Prostate gland (tissue), 2 donors: ENCODE measurements at regions not wholly inside any gene's neighbourhood (a gene's known extent, or its start where the extent isn't known, plus 50 kb on each side); places are given as distances from the start of the nearest gene placed in this dataset.

Source experiments
- DNase-seq: peaks from one replicate; pipeline ENCODE4 v3.0.0-alpha.2; 2019; ENCODE audit warnings: low spot score
- H3K27ac ChIP-seq, 2 donors: fragments of 200-600 bp; sonication (generic); 2 replicates each; pipeline ENCODE4 v1.5.1; 2017 to 2019
- H3K27me3 ChIP-seq: fragments of 200-600 bp; sonication (generic); replicated peaks from 2 replicates; pipeline ENCODE4 v1.5.1; 2019; ENCODE audit not compliant: insufficient read depth
- H3K36me3 ChIP-seq, 2 donors: fragments of 200-600 bp; sonication (generic); 1 replicate in 1 of 2; 2 replicates in 1 of 2; pipeline versions ENCODE4 v1.5.1 to v1.8.1; 2017 to 2019
- H3K4me1 ChIP-seq: fragments of 200-600 bp; sonication (generic); replicated peaks from 2 replicates; pipeline ENCODE4 v1.5.1; 2019
- H3K4me3 ChIP-seq, 2 donors: fragments of 200-600 bp; sonication (generic); 2 replicates each; pipeline ENCODE4 v1.5.1; 2017 to 2019
- H3K9me3 ChIP-seq: fragments of 200-600 bp; sonication (generic); 2 replicates; pipeline ENCODE4 v1.5.1; 2017
- POLR2A ChIP-seq: fragments of 450-650 bp; IDR thresholded peaks from one replicate; pipeline ENCODE4 v1.6.1; 2016; ENCODE audit warnings: antibody characterized with exemption, mild to moderate bottlenecking
- POLR2AphosphoS5 ChIP-seq: sonication (generic); formaldehyde crosslinking; IDR thresholded peaks from one replicate; pipeline ENCODE4 v1.6.1; 2017; ENCODE audit warnings: antibody characterized with exemption
- WGBS: methylation state at CpG from one replicate; pipeline ENCODE4 v1.1.5; 2018; 5-methylcytosine and 5-hydroxymethylcytosine counted together
- intact Hi-C: fragments of 100-400 bp; cut with DNase I; formaldehyde crosslinking; loops from one replicate; pipeline ENCODE4 v1.14.2; 2022
- TF ChIP-seq, protein P1 (sequence below), 4 experiments: fragments of 200-600 bp in 2 of 4; fragments of 450-650 bp in 2 of 4; sonication (generic) in 2 of 4; IDR thresholded peaks; 1 replicate in 3 of 4; 2 replicates in 1 of 4; pipeline ENCODE4 v1.5.1; 2016 to 2019; ENCODE audit warnings: antibody characterized with exemption in 4 of 4, mild to moderate bottlenecking in 2 of 4, moderate library complexity in 2 of 4

DNA sequence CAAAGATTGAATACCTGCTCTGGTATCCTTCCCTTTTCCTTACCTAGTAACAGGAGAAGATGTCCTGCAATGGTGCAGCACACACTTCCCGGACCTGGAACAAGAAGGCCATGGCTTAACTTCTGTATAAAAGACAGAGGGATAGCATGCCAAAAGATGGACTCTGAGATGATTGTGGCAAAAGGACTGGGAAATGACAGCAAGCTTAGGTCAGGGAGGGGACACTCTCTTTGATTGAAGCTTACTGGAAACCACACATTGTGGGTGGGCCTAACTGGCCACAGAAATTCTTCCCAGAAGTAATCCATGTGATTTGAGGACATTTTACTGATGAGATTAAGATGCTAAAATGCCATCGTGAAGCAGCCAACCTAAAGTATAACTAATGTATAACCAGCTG, 71.0 kb upstream of the OTUD4 start:
- TF ChIP-seq POLR2A: no peak
- TF ChIP-seq, protein P1, sequence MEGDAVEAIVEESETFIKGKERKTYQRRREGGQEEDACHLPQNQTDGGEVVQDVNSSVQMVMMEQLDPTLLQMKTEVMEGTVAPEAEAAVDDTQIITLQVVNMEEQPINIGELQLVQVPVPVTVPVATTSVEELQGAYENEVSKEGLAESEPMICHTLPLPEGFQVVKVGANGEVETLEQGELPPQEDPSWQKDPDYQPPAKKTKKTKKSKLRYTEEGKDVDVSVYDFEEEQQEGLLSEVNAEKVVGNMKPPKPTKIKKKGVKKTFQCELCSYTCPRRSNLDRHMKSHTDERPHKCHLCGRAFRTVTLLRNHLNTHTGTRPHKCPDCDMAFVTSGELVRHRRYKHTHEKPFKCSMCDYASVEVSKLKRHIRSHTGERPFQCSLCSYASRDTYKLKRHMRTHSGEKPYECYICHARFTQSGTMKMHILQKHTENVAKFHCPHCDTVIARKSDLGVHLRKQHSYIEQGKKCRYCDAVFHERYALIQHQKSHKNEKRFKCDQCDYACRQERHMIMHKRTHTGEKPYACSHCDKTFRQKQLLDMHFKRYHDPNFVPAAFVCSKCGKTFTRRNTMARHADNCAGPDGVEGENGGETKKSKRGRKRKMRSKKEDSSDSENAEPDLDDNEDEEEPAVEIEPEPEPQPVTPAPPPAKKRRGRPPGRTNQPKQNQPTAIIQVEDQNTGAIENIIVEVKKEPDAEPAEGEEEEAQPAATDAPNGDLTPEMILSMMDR (IDR thresholded peaks at IDR 0.05): no peak
- no peak for TF ChIP-seq POLR2AphosphoS5
- intact Hi-C loops: no loop called here
- H3K9me3 ChIP-seq: no peaks in the 10 kb centered on the region
- H3K27ac ChIP-seq: no peak overlapping the region
- no peaks in the 10 kb centered on the region for H3K36me3 ChIP-seq
- no peaks in the 10 kb centered on the region for H3K4me1 ChIP-seq
- 83% methylated on average over 2 of the region's 2 CpGs for WGBS
- no peak overlapping the region for H3K4me3 ChIP-seq
- DNase-seq: no peak
- no peaks in the 10 kb centered on the region for H3K27me3 ChIP-seq

DNA sequence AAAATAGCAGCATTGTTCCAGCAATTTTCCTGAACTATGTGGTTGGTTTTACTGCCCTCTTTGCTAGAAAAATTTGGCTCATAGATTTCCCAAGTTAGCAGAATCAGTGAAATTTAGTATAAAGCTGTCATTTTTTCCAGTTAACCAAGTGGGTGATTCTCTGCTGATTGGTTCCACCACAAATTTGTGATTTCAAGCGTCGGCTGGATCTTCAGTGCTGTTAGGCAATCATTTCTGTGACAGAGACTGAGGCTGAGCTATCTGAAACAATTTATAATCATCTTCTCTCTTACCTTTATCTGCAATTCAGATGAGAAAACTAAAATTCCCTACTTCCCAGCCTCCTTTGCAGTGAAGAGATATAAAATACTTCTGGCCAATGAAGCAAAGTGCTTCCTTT, 68.6 kb upstream of the OTUD4 start:
- DNase-seq: no peak
- no peaks in the 10 kb centered on the region for H3K27me3 ChIP-seq
- H3K4me1 ChIP-seq: no peaks in the 10 kb centered on the region
- intact Hi-C loops: no loop called here
- H3K4me3 ChIP-seq: no peak overlapping the region
- H3K36me3 ChIP-seq: no peaks in the 10 kb centered on the region
- WGBS: 79% methylated on average over 2 of the region's 2 CpGs
- H3K27ac ChIP-seq: no peak overlapping the region
- H3K9me3 ChIP-seq: no peaks in the 10 kb centered on the region
- TF ChIP-seq, protein P1 (IDR thresholded peaks at IDR 0.05): no peak
- TF ChIP-seq POLR2AphosphoS5: no peak
- no peak for TF ChIP-seq POLR2A

DNA sequence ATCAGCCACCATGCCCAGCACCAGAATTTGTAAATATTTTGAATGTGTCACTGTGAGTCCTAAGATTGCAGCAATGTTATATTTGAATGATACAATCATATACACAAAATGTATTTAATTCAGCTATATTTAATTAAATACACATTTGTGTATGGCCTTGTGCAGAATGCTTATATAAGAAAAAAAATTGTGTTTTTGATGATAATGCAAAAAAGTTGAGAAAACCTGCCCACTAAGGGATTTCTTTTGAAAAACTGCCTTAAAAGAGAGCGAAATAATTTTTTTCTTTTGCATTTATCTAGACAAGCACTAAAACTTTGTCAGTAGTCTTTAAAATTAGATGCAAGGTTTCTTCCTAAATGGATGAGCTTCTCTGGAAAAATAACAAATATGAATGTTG, 68.1 kb upstream of the OTUD4 start:
- intact Hi-C loops: no loop called here
- H3K27ac ChIP-seq: no peak overlapping the region
- no peak overlapping the region for H3K4me3 ChIP-seq
- no peaks in the 10 kb centered on the region for H3K36me3 ChIP-seq
- no peaks in the 10 kb centered on the region for H3K9me3 ChIP-seq
- H3K4me1 ChIP-seq: no peaks in the 10 kb centered on the region
- TF ChIP-seq, protein P1 (IDR thresholded peaks at IDR 0.05): no peak
- TF ChIP-seq POLR2AphosphoS5 (no peak), POLR2A (no peak)
- DNase-seq: no peak
- no peaks in the 10 kb centered on the region for H3K27me3 ChIP-seq
- WGBS: 98% methylated on average over 1 of the region's 1 CpG

DNA sequence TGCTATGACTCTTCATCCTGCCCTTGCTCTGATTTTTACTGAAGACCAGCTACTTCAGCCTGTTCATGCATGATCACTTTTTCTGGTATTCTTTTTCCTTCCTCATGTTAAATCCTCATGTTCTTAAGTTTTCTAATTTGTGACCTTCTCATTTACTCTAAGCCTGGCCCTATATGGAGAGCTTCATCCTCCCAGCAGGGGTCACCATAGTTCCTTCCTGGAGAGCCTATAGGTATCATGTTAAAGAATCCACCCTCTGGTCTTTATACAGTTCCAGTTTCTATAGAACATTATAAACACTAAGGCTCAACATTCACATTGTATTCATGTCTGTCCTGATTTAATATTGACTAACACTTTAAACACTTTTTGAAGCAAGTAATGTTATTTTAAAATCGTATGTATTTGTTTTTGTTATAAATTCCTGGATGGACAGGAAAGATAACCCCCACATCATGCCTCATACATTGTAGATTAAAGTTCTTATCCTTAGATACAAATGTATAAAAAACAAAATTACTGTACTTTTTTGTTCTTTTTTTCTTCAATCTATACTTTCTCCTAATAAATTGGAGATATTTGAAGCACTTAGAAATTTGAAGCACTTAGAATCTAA, 53.8 kb upstream of the OTUD4 start:
- intact Hi-C loops: loop anchor here (5.0 kb wide), 1 partner anchor 323 kb away; no protein-coding TSS in a partner anchor
- Histone ChIP-seq H3K9me3 (no peaks in the 10 kb centered on the region), H3K4me3 (no peak overlapping the region), H3K4me1 (no peaks in the 10 kb centered on the region), H3K27ac (no peak overlapping the region), H3K36me3 (no peaks in the 10 kb centered on the region), H3K27me3 (no peaks in the 10 kb centered on the region)
- DNase-seq: peak; percentile 58
- WGBS: 22% methylated on average over 1 of the region's 1 CpG
- TF ChIP-seq, protein P1 (IDR thresholded peaks at IDR 0.05): peak; percentile 19 to 78 (median 68)
- TF ChIP-seq POLR2AphosphoS5: no peak

DNA sequence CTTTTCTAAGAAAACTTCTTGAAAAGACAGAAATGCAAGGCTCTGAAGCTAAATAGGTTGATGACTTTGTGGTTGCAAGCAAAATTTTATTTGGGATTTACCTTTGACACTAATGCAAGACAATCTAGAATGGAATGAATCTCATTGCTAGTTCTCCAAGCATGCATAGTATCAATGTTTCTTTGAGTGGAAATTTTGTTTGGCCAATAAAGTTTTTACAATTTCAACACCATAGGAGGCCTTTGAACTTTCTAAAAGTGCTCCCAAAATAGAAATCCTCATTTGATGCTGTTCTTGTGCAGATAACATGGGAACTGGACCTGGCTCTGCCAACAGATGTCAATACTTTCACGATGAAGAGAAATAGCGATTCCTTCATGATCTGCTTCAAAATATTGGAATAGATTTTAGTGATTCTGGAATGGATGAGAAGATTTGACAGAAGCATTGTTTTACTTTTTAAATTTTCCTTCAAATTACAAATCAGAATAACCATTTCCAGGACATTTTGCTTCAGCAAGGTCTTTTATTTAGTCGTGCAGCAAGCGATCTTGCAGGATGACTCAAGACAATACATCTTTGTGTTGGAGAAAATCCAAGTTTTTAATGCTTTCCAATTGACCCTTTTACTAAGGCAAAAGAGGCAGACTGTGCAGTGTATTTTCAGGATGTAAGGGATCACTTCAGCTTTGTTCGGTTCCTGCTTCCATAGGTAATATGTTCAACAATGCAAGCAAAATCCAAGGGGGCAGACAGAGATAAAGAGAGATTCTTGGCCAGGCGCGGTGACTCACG, 51.7 kb upstream of the OTUD4 start:
- H3K36me3 ChIP-seq: no peaks in the 10 kb centered on the region
- no peaks in the 10 kb centered on the region for H3K9me3 ChIP-seq
- no peak for DNase-seq
- 82% methylated on average over 8 of the region's 8 CpGs for WGBS
- H3K4me3 ChIP-seq: no peak overlapping the region
- TF ChIP-seq POLR2A (no peak), POLR2AphosphoS5 (no peak)
- TF ChIP-seq, protein P1 (IDR thresholded peaks at IDR 0.05): no peak
- no peaks in the 10 kb centered on the region for H3K27me3 ChIP-seq
- no peak overlapping the region for H3K27ac ChIP-seq
- intact Hi-C loops: loop anchor here (5.0 kb wide), 1 partner anchor 325 kb away; no protein-coding TSS in a partner anchor
- H3K4me1 ChIP-seq: no peaks in the 10 kb centered on the region
